ENCODE measurements at regions not wholly inside any gene's neighbourhood (a gene's known extent, or its start where the extent isn't known, plus 50 kb on each side); places are given as distances from the start of the nearest gene placed in this dataset.
"Not testable (repeated sequence)": the region's sequence is repeated elsewhere in the genome, so short reads cannot be mapped to it uniquely, and the experiment has no call there.

DNA sequence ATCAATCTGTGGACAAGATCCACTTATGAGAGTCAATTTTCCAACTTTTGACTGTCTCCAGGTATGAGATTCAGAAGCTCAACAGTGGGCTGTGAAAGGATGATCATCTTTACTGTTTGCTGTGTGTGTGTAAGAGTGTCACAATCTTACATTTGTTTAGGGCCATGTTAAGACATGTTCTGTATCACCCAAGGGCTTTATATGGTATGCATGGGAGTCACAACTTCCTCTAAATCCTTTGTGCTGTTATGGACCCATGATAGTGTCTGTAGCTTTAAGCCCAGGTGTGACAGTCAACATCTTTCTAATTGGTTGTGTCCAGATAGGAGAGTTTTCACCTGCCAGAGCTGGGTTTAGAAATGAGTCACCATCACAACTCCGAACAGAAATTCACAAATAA, 70.2 kb downstream of the ZNF726 start:
- DNase-seq: not testable (repeated sequence)

DNA sequence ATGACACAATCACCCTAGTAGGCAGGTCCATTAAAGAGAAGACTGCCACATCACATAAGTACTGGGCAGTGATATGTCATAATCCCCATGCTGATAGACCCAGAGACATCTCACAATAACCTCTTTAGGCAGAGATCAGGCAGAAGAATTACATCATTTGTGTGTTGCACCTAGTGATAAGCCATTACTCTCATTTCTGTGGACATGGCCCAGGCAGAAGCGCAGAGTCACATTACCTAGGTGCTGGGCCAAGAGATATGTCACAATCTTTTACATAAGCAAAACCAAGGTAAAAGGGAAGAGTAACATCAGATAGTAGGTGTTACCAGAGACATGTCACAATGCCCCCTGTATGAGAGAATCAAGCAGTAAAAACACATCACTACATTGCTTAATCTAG, 71.9 kb downstream of the ZNF726 start:
- DNase-seq: no peak

DNA sequence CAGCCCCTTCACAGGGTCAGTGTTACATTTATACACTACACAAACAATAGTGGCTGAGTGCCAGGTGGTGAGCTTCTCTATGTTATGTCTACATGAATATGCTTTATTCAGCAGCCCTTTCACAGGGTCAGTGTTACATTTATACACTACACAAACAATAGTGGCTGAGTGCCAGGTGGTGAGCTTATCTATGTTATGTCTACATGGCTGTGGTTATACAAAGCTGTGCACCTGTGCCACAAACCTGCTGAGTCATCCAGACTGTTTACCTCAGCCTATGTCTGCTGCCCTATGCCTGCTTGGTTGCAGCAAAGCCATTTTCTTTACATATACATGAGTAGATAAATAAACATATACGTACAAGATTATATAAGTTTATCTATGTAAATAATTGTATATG, 76.5 kb downstream of the ZNF726 start:
- DNase-seq: peak; percentile 26

DNA sequence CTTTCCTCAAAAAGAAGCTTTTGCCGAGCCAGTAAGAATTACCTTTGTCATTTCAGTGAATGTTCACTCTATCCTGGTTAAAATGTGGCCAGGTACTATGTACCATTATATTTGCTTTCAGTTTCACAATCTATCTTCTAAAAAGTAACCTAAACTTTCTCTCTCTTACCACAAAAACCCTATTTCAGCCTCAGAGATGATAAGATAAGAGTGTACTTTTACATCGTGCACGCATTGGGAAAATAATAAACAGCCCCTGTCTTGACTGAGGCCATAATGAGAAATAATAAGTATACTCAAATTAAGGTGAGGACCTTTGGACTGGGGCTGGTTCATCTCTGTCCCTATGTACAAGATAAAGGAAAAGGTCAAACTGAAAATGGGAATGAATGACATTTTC, 77.7 kb downstream of the ZNF726 start:
- no peak for DNase-seq

DNA sequence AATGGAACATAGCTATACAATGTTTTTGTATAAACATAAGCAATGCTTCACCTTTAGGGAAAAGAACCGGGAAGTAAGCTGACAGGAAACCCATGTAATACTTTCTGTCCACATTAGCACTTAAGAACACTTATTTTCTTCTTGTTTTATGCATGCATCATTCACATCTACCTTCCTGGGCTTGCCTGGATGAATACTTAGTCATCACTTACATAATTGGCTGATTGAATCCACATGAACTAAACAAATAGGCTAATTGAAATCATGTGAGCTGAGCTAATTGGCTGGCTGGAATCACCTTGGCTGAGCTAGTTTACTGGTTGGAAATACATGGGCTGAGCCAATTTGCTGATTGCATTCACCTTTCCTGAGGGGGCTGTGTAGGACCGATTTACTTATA, 78.8 kb downstream of the ZNF726 start:
- DNase-seq: no peak

DNA sequence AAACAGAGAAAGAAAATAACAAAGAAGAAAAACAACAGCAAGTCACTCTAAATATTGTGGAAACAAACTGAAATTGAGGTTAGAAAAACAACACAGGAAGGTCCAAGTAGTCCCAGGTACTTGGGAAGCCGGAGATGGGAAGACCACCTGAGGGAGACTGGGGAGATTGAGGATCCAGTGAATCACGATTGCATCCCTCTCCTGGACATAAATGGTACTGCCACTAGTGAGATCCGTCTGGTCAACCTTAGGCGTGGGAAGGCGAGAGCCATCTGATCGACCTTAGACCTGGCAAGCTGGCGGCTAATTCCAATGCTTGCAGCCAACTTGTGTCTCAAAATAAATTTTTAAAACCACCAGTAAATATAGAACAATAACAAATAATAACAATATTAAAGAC, 81.9 kb downstream of the ZNF726 start:
- DNase-seq: no peak

DNA sequence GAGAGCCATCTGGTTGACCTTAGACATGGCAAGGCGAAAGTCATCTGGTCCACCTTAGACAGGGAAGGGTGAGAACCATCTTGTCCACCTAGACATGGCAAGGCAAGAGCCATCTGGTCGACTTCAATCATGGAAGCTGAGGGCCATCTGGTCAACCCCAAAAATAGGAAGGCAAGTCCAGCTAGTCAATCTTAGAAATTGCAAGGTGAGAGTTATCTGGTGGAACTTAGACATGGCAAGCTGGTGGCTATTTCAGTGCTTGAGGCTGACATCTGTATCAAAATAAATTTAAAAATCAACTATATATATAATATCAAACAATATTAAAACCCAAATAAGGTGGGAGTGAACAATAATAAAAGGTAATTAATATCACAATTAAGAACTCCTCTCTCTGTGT, 83.9 kb downstream of the ZNF726 start:
- DNase-seq: no peak

DNA sequence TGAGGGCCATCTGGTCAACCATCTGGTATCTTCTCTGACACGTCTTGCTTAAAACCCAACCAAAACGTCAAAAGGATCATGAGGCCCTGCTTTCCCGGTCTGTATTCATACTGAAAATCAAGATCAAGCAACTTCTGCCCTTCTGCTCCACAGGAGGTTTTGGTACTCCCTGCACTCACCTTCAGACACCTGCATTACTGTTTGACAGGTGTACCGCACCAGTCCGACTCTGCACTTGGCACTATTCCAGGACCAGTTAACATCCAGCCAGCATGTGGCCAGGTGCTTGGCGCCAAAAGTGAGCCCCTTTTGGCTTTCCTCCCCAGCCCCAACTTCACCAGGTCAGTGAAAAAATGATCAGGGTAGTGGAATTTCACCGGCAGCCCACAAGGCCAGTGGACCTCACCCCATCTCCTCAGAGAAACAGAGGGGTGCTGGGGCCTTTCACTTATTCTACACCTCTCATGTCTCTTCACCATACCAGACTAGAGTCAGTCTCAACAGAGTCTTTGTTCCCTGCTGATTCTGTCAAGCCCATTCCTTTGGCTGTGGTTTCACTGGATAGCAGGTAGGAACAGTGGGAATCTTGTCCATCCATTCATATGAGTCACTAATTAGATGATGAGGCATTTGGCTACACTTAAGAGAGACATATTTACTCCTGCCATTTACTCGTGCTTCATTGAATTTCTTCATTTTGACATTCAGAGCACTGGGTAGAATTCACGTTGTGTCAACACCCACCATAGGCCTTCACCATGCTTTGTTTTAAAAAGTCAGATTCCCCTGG, 85.3 kb downstream of the ZNF726 start:
- DNase-seq: no peak

DNA sequence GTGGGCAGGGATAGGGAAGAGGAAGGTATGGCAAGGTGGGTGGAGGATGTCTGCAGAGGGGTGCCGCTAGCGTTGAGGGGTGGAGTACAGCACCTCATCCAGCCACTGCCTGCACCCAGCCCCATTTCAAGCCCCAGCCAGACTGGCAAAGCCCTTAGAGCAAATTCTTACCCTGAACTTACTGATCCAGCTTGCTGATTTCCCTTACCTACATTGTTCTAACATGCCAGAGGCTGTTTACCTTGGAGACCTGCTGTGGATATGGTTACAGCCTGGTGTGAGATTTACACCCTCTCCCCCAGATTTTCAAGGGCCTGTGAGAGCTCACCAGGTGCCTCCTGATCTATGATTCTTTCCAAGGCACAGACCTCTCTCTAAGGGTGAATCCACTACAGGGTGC, 86.0 kb downstream of the ZNF726 start:
- DNase-seq: no peak

DNA sequence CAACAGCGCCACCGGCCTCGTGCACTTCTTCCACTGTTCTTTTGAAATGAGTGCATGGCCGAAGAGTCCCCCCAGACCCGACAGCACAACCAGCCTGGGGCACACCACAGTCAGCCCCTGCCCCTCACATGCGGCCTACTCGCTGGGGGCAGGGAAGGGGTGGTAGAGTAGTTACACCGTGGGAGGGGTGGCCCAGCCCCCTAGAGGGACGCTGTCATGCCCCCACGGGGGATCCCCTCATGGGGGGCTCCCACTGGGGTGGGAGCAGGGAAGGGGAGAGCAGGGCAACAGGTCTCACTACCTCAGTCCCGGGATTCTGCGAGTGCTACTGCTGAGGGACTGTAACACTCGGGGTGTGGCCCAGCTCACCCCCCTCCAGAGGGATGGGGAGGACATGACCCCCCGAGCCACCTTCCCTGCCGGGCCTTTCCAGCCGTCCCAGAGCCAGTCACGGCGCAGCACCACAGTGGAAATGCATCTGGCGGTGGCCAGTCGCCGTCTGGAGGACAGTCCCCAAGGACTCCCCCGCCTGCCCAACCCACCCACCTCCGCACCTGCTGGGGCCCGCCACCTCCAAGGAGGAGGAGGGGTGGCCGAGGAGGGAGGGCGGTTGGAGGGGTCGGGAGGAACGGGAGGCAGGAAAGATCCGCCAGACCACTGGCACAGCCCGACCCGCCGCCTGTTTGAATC, 84.6 kb upstream of the ZNF254 start:
- DNase-seq: no peak

DNA sequence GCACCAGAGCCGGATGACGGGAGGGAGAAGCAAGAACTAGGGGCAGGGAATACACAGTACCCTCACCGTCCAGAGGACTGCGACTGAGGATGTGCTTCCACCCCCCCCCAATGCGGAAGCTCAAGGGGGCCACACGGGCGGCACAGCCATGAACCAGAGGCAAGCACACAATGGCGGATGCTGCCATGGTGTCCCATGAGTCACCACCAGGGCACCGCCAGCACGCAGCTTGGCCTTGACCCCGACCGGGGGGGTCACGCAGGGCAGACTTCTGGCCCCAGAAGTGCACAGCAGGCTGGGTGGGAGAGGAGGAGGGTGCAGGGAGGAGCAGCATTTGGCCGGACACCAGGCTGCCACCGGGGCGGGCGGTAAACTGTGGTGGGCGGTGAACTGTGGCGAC, 83.5 kb upstream of the ZNF254 start:
- no peak for DNase-seq

DNA sequence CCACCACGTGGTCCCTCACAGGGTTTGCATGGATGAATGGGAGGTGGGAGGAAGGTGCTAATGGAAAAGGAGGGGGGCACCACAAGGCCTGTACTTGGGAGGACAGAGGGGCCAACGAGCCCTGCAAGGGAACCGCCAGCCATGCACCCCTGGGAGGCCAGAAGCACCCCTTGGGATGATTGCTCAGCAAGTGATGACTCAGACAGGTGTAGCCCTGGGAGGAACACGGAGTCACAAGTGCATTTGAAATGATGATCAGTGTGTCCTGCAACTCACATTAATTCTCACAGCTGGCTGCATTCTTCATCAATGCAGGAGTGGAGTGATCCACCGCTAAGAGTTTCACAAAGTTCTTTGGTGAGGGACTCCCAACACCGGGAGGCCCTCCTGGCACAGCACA, 82.8 kb upstream of the ZNF254 start:
- DNase-seq: no peak

DNA sequence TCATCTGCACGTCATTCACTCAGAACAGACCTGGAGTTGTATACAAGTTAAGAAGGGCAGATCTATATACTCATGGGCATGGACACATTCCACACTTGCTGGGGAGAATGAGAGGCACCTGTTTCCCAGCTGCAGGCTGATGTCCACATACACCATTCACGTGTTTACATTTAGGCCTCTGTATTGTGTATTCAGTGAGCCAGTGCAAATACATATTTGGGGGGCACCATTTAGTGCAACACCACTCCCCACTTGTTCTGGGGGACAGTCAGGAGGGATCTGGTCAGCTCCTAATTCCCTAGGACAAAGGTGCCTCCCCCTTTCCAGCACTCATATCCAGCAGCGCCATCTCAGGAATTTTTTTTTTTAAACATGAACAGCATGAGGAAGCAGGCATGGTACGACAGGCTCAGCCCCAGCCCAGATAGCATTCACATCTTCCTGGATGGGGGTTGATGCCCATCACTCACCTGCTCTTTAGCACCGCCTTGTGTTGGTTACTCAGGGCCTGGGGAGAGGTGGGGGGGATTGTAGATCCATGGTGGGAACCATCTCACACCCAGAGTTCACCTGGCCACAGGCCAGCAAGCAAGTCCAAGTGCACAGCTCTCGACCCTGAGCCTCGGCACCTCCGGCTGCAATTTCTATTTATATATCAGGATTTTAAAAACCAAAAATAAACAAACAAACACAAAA, 56.9 kb upstream of the ZNF254 start:
- DNase-seq: no peak

DNA sequence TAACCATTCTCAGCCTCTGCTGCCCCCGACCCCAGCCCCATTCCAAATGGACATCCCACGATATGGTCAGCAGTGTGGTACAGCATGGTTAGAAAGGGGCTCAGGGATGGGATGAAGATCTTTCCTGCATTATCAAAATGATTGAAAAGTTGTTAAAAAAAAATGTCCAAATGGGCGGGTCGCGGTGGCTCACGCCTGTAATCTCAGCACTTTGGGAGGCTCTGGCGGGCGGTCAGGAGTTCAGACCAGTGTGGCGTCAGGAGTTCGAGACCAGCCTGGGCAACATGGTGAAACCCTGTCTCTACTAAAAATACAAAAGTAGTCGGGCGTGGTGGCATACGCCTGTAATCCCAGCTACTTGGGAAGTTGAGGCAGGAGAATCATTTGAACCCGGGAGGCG, 54.3 kb upstream of the ZNF254 start:
- DNase-seq: no peak

DNA sequence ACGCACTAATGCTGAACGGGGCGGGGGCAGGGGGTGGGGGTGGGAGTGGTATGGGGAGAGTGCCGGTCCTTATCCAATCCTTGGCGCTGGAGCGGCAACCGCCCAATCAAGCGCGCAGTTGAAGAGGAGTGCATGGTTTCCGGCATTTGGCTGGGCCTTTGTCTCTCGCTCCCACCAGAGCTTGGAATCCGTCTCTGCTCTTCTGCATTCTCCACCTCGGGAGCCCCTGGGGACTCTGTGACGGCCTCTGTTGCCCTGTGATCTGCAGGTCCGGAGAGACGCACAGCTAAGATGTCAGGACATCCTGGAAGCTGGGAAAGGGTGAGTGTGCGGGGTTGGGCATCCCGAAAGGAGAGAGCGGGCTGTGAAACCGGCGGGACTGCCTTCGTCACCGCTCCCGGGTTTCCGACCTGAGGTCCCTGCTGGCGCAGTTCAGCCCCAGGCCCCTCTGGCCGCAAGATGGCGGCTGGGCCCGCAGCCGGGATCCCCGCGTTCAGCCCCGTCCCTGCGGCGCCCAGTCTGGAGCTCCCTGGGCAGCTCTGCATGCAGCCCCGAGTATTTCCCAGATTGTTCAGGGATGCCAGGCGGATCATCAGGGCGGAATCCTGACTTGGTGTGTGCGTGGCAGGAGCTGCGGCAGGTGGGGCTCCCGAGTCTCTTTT, 53.6 kb upstream of the ZNF254 start:
- DNase-seq: peak; percentile 75

DNA sequence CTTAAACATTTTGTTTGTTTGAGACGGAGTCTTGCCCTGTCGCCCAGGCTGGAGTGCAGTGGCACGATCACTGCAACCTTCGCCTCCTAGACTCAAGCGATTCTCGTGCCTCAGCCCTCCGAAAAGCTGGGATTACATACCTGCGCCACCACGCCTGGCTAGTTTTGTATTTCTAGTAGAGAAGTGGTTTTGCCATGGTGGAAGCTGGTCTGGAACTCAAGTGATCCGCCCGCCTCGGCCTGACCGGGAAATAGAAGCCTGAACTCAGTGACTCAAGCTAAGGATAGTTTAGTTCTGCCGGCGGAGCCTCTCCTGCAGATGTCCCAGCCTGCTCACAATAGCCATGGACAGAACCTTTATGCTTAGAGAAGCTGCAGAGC, 53.0 kb upstream of the ZNF254 start:
- DNase-seq: peak; percentile 5

DNA sequence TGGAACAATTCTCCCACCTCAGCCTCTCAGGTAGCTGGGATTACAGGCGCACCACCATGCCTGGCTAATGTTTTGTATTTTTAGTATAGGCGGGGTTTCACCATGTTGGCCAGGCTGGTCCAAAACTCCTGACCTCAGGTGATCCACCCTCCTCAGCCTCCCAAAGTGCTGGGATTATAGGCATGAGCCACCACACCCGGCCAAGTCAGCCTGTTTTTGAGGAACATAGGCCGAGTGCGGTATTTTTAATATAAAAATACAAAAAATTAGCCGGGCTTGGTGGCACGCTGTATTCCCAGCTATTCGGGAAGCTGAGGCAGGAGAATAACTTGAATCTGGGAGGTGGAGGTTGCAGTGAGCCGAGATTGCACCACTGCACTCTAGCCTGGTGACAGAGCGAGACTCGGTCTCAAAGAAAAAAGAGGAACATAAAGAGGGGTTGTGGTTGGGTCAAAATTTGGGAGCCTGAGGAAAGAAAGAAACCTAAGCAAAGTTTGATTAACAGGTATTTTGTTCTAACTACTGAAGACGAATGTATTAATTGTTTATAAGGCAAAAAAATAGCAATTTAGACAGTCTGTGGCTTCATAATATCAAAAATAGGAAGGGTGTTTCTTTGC, 51.6 kb upstream of the ZNF254 start:
- DNase-seq: not testable (repeated sequence)

Measured in activated gamma-delta T cell treated with Interleukin-2 at 50 U/mL for 16 hours (primary cell).